Neural cell (in vitro differentiated cells): ENCODE measurements at regions not wholly inside any gene's neighbourhood (a gene's known extent, or its start where the extent isn't known, plus 50 kb on each side); places are given as distances from the start of the nearest gene placed in this dataset.

Source experiments
- H2AFZ ChIP-seq: fragments of 200-600, 300-800 bp; sonication (generic), shearing (Covaris generic); 2 replicates; pipeline ENCODE4 v1.6.0; 2014; ENCODE audit warnings: low read depth, mild to moderate bottlenecking, antibody characterized with exemption, low read length, moderate library complexity
- H3F3A ChIP-seq: fragments of 200-600 bp; shearing (Covaris generic); 2 replicates; pipeline ENCODE4 v1.6.1; 2016; ENCODE audit warnings: mild to moderate bottlenecking, moderate library complexity, mixed read lengths, antibody characterized with exemption, low read length; ENCODE audit not compliant: insufficient read depth, poor library complexity, severe bottlenecking
- H3K27ac ChIP-seq: fragments of 200-600, 300-800 bp; sonication (generic), shearing (Covaris generic); 2 replicates; pipeline ENCODE4 v1.5.1; 2014; ENCODE audit warnings: mild to moderate bottlenecking, low read length, moderate library complexity
- H3K27me3 ChIP-seq: fragments of 300-800, 200-600 bp; sonication (generic), shearing (Covaris generic); 2 replicates; pipeline ENCODE4 v1.6.0; 2014; ENCODE audit warnings: mild to moderate bottlenecking, low read depth, low read length, moderate library complexity; ENCODE audit not compliant: insufficient read depth
- H3K36me3 ChIP-seq: fragments of 300-800, 200-600 bp; sonication (generic), shearing (Covaris generic); 2 replicates; pipeline ENCODE4 v1.5.1; 2014; ENCODE audit warnings: mild to moderate bottlenecking, antibody characterized with exemption, low read length, moderate library complexity; ENCODE audit not compliant: insufficient read depth
- H3K4me2 ChIP-seq: fragments of 300-800, 200-600 bp; sonication (generic), shearing (Covaris generic); 2 replicates; pipeline ENCODE4 v1.6.0; 2014; ENCODE audit warnings: mild to moderate bottlenecking, low read length
- H3K4me3 ChIP-seq: fragments of 300-800, 200-600 bp; sonication (generic), shearing (Covaris generic); 2 replicates; pipeline ENCODE4 v1.5.1; 2014; ENCODE audit warnings: mild to moderate bottlenecking, low read length, moderate library complexity
- H3K79me2 ChIP-seq: fragments of 200-600 bp; shearing (Covaris generic); replicated peaks from 2 replicates; pipeline ENCODE4 v1.6.0; 2014; ENCODE audit warnings: mild to moderate bottlenecking, low read length, moderate library complexity; ENCODE audit not compliant: insufficient read depth
- H3K9ac ChIP-seq: fragments of 300-800, 200-600 bp; sonication (generic), shearing (Covaris generic); 2 replicates; pipeline ENCODE4 v1.6.1; 2016; ENCODE audit warnings: mild to moderate bottlenecking, low read length, mixed read lengths
- H3K9me2 ChIP-seq: fragments of 200-600 bp; shearing (Covaris generic); 2 replicates; pipeline ENCODE4 v1.6.1; 2016; ENCODE audit warnings: mild to moderate bottlenecking, low read length, mixed read lengths; ENCODE audit not compliant: insufficient read depth
- H3K9me3 ChIP-seq: fragments of 200-600, 300-800 bp; sonication (generic), shearing (Covaris generic); 2 replicates; pipeline ENCODE4 v1.6.1; 2016; ENCODE audit warnings: mild to moderate bottlenecking, mixed run types, low read length, moderate library complexity, mixed read lengths
- H4K20me1 ChIP-seq: fragments of 200-600 bp; shearing (Covaris generic); 2 replicates; pipeline ENCODE4 v1.6.1; 2016; ENCODE audit warnings: mild to moderate bottlenecking, mixed run types; ENCODE audit not compliant: insufficient read depth
- CTCF ChIP-seq: fragments of 450-650 bp; IDR thresholded peaks from 2 replicates; pipeline ENCODE4 v1.5.1; 2014; ENCODE audit warnings: antibody characterized with exemption, mild to moderate bottlenecking, moderate library complexity; ENCODE audit not compliant: poor library complexity, severe bottlenecking
- EP300 ChIP-seq: fragments of 450-650 bp; conservative IDR thresholded peaks from 2 replicates; pipeline ENCODE4 v1.6.1; 2014; ENCODE audit warnings: antibody characterized with exemption, mild to moderate bottlenecking, moderate library complexity; ENCODE audit not compliant: poor library complexity, severe bottlenecking
- EZH2 ChIP-seq: fragments of 200-600, 300-800 bp; shearing (Covaris generic), sonication (generic); IDR thresholded peaks from 2 replicates; pipeline ENCODE4 v1.6.1; 2014; ENCODE audit warnings: antibody characterized with exemption, low read length, borderline replicate concordance, mild to moderate bottlenecking; ENCODE audit not compliant: insufficient read depth, poor library complexity, severe bottlenecking
- MXI1 ChIP-seq: fragments of 450-650 bp; conservative IDR thresholded peaks from 2 replicates; pipeline ENCODE4 v1.6.1; 2014; ENCODE audit warnings: antibody characterized with exemption, mild to moderate bottlenecking; ENCODE audit not compliant: poor library complexity, severe bottlenecking
- POLR2AphosphoS5 ChIP-seq: IDR thresholded peaks from 2 replicates; pipeline ENCODE4 v1.6.1; 2012
- RAD21 ChIP-seq: fragments of 450-650 bp; conservative IDR thresholded peaks from 2 replicates; pipeline ENCODE4 v1.6.1; 2014; ENCODE audit warnings: antibody characterized with exemption, mild to moderate bottlenecking, moderate library complexity
- SMC3 ChIP-seq: fragments of 450-650 bp; conservative IDR thresholded peaks from 2 replicates; pipeline ENCODE4 v1.6.1; 2014; ENCODE audit warnings: antibody characterized with exemption, mild to moderate bottlenecking, moderate library complexity; ENCODE audit not compliant: poor library complexity
- TAF1 ChIP-seq: IDR thresholded peaks from 2 replicates; pipeline ENCODE4 v1.6.1; 2012; ENCODE audit warnings: low read depth
- TF ChIP-seq, protein P1 (sequence below): IDR thresholded peaks from 2 replicates; pipeline ENCODE4 v1.6.1; 2012; ENCODE audit warnings: borderline replicate concordance

DNA sequence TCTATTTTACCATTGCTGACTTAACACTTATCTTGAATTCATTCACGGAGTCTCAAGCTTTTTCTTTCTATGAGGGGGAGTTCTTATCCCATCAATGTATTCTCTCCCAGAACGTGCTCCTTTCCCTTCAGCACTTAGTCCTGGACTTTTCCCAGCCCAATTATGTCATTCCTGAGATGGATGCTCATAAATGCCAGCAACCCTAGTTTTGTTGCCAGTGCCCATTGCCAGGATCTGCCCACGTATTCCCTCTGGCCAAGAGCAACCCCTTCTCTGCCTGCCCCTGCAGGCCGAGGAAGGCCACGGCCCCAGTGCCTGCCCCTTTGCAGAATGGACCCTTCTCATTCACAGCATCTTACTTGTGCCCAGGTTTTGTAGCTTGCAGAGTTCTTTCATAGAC lies 67.4 kb upstream of the PPP1R3C start:
- Histone ChIP-seq H3K36me3 (no peaks in the 10 kb centered on the region), H3K9me2 (no peaks in the 10 kb centered on the region), H3K9ac (no peak overlapping the region), H3K9me3 (no peaks in the 10 kb centered on the region), H3K4me3 (no peak overlapping the region), H2AFZ (no peak overlapping the region), H3K27me3 (no peaks in the 10 kb centered on the region), H4K20me1 (no peaks in the 10 kb centered on the region), H3F3A (no peaks in the 10 kb centered on the region), H3K27ac (no peak overlapping the region), H3K4me2 (no peak overlapping the region), H3K79me2 (no peaks in the 10 kb centered on the region)
- no peak for TF ChIP-seq SMC3

DNA sequence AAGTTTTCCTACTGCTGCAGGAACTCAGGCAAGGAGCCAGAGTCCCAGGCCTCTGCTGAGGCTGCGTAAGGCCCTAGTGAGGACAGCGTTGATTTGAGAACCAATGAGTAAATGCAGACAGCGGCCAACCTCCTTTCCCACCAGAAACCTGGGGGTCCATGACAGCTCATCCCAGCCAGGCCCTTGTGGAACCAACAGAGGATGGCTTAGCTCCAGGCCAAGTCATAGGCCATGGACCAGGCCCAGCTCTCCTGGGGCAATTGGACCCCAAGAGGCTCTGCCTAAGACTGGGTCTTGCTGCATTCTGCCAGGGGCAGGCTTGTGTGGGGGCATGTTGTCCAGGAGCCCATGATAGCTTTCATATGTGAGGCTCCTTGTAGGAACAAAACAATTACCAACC lies 65.4 kb upstream of the PPP1R3C start:
- TF ChIP-seq EP300 (no peak), SMC3 (no peak), POLR2AphosphoS5 (no peak), EZH2 (no peak)
- Histone ChIP-seq H3K9ac (no peak overlapping the region), H3K27ac (no peak overlapping the region), H3K79me2 (no peaks in the 10 kb centered on the region), H3K4me3 (no peak overlapping the region), H3F3A (no peaks in the 10 kb centered on the region), H3K4me2 (no peak overlapping the region), H3K9me2 (no peaks in the 10 kb centered on the region), H4K20me1 (no peaks in the 10 kb centered on the region), H2AFZ (no peak overlapping the region), H3K9me3 (no peaks in the 10 kb centered on the region), H3K27me3 (no peaks in the 10 kb centered on the region), H3K36me3 (no peaks in the 10 kb centered on the region)

DNA sequence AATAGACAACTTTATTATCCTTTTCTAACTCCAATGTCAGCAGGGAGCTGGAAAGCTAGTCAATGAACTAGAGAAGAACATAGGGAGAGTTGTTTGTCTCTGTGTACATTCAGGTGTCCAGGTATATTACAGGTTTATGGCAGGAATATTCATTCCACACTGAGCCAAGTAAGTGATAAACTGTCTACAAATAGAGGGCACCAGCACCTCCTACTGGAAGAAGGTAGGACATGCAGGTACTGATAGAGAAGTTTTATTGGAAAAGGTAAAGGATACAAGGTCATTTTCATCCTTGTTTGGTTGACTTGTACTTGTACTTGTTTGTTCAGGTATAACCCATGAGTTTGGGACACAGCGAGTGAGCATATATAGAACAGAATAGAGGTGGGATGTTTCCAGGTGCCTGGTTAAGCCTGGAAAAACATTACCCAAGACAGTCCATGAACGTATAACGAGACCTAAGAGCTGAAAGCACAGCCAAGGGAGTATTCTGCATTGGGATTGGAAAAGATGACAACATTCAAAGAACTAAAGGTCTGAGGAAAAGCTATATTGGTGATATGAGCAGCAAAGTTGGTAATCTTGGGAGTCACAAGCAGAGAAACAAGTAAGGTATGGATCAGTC lies 61.4 kb upstream of the PPP1R3C start:
- Histone ChIP-seq H2AFZ (no peak overlapping the region), H3K27ac (no peak overlapping the region), H3K9ac (no peak overlapping the region), H3F3A (no peaks in the 10 kb centered on the region), H3K9me2 (no peaks in the 10 kb centered on the region), H3K9me3 (no peaks in the 10 kb centered on the region), H3K4me2 (no peak overlapping the region), H3K27me3 (no peaks in the 10 kb centered on the region), H3K36me3 (no peaks in the 10 kb centered on the region), H3K4me3 (no peak overlapping the region), H3K79me2 (no peaks in the 10 kb centered on the region), H4K20me1 (no peaks in the 10 kb centered on the region)
- TF ChIP-seq TAF1, result no peak
- TF ChIP-seq CTCF, result no peak

DNA sequence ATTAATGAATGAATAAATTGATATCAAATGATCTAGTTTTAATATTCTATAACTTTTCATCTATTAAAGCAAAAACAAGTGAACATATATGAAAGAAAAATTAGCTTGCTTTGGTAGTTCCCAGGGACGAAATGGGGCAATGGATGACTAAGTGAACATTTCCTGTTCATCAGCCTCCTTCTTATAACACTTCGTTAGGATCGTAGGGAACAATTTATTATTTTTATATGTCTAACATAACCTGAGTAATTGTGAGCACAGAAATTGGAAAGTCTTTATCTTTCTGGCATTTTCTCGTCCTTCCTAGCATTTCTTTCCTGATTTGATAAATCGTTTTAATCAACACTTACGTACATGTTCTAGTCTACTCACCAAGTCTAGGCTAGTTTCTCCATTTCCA lies 59.1 kb upstream of the PPP1R3C start:
- no peak for TF ChIP-seq POLR2AphosphoS5
- TF ChIP-seq EP300, result no peak
- no peak for TF ChIP-seq EZH2
- TF ChIP-seq RAD21, result no peak
- TF ChIP-seq, protein P1, sequence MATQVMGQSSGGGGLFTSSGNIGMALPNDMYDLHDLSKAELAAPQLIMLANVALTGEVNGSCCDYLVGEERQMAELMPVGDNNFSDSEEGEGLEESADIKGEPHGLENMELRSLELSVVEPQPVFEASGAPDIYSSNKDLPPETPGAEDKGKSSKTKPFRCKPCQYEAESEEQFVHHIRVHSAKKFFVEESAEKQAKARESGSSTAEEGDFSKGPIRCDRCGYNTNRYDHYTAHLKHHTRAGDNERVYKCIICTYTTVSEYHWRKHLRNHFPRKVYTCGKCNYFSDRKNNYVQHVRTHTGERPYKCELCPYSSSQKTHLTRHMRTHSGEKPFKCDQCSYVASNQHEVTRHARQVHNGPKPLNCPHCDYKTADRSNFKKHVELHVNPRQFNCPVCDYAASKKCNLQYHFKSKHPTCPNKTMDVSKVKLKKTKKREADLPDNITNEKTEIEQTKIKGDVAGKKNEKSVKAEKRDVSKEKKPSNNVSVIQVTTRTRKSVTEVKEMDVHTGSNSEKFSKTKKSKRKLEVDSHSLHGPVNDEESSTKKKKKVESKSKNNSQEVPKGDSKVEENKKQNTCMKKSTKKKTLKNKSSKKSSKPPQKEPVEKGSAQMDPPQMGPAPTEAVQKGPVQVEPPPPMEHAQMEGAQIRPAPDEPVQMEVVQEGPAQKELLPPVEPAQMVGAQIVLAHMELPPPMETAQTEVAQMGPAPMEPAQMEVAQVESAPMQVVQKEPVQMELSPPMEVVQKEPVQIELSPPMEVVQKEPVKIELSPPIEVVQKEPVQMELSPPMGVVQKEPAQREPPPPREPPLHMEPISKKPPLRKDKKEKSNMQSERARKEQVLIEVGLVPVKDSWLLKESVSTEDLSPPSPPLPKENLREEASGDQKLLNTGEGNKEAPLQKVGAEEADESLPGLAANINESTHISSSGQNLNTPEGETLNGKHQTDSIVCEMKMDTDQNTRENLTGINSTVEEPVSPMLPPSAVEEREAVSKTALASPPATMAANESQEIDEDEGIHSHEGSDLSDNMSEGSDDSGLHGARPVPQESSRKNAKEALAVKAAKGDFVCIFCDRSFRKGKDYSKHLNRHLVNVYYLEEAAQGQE, result no peak
- TF ChIP-seq MXI1, result no peak
- TF ChIP-seq SMC3, result no peak
- no peak for TF ChIP-seq CTCF
- no peak for TF ChIP-seq TAF1
- no peak overlapping the region for H3K4me3 ChIP-seq
- no peaks in the 10 kb centered on the region for H3K9me3 ChIP-seq
- no peak overlapping the region for H2AFZ ChIP-seq
- H3K27ac ChIP-seq, result no peak overlapping the region
- H3K79me2 ChIP-seq, result no peaks in the 10 kb centered on the region
- no peaks in the 10 kb centered on the region for H4K20me1 ChIP-seq
- H3K27me3 ChIP-seq, result no peaks in the 10 kb centered on the region
- no peak overlapping the region for H3K9ac ChIP-seq
- H3K4me2 ChIP-seq, result no peak overlapping the region
- H3F3A ChIP-seq, result no peaks in the 10 kb centered on the region
- no peaks in the 10 kb centered on the region for H3K36me3 ChIP-seq
- no peaks in the 10 kb centered on the region for H3K9me2 ChIP-seq
